HEK293 (cell line): ENCODE measurements at regions not wholly inside any gene's neighbourhood (a gene's known extent, or its start where the extent isn't known, plus 50 kb on each side); places are given as distances from the start of the nearest gene placed in this dataset.
A peak's percentile ranks its signal among the peaks of the same experiment; 100 is the strongest.

ENCODE experiments used
- CTCF ChIA-PET: fragments of 350-600 bp; formaldehyde crosslinking; extraction: SDS; loops from one replicate; lab custom pipeline; 2021; ENCODE audit warnings: antibody characterized with exemption; lab: Yijun Ruan, JAX
- POLR2A ChIA-PET: fragments of 300-600 bp; formaldehyde crosslinking; extraction: SDS; loops from one replicate; lab custom pipeline; 2020; ENCODE audit warnings: antibody characterized with exemption, inconsistent platforms; lab: Yijun Ruan, JAX
- H3K27ac ChIP-seq: fragments of 200-500 bp; sonication (Bioruptor generic); 2 replicates; pipeline ENCODE4 v1.5.1; 2014; ENCODE audit warnings: low read depth, low read length, control low read depth, inconsistent platforms; ENCODE audit errors: extremely low read depth
- H3K36me3 ChIP-seq, 2 experiments: fragments of 200-500 bp in 1 of 2; sonication (Bioruptor generic) in 1 of 2; 1 replicate in 1 of 2; 2 replicates in 1 of 2; pipeline ENCODE4 v1.5.1; 2014 to 2017; ENCODE audit warnings: inconsistent platforms in 2 of 2, low read length in 2 of 2; ENCODE audit not compliant: control insufficient read depth in 2 of 2, insufficient read depth in 1 of 2
- H3K4me1 ChIP-seq: fragments of 200-500 bp; sonication (Bioruptor generic); 2 replicates; pipeline ENCODE4 v1.5.1; 2014; ENCODE audit warnings: mild to moderate bottlenecking, low read length, inconsistent platforms; ENCODE audit not compliant: control insufficient read depth, insufficient read depth
- H3K4me3 ChIP-seq: 2 replicates; pipeline ENCODE4 v1.5.1; 2011; ENCODE audit warnings: low read depth, mild to moderate bottlenecking, control low read depth, low read length, moderate library complexity
- H3K9me3 ChIP-seq: fragments of 200-500 bp; sonication (Bioruptor generic); 2 replicates; pipeline ENCODE4 v1.5.1; 2014; ENCODE audit warnings: low read depth, low read length, inconsistent platforms; ENCODE audit not compliant: control insufficient read depth, insufficient read depth
- AEBP2 ChIP-seq: fragments of 450-650 bp; formaldehyde crosslinking; IDR thresholded peaks from 2 replicates; pipeline ENCODE4 v1.5.1; 2016; ENCODE audit warnings: missing biosample characterization, missing genetic modification characterization, borderline replicate concordance
- GLIS1 ChIP-seq: fragments of 450-650 bp; formaldehyde crosslinking; IDR thresholded peaks from 2 replicates; pipeline ENCODE4 v1.5.1; 2016; ENCODE audit warnings: missing biosample characterization, missing genetic modification characterization
- GLIS2 ChIP-seq: fragments of 450-650 bp; formaldehyde crosslinking; IDR thresholded peaks from 2 replicates; pipeline ENCODE4 v1.5.1; 2016; ENCODE audit warnings: missing biosample characterization, missing genetic modification characterization
- INSM2 ChIP-seq: fragments of 450-650 bp; formaldehyde crosslinking; IDR thresholded peaks from 2 replicates; pipeline ENCODE4 v1.5.1; 2016; ENCODE audit warnings: missing biosample characterization, missing genetic modification characterization
- KLF10 ChIP-seq: fragments of 450-650 bp; IDR thresholded peaks from 2 replicates; pipeline ENCODE4 v1.5.1; 2018; ENCODE audit warnings: missing biosample characterization, mild to moderate bottlenecking, missing genetic modification characterization
- MEIS1 ChIP-seq: sonication (generic); formaldehyde crosslinking; IDR thresholded peaks from 2 replicates; pipeline ENCODE4 v1.8.1; 2022; ENCODE audit warnings: missing genetic modification reagents, mild to moderate bottlenecking, borderline replicate concordance
- SCRT2 ChIP-seq: fragments of 450-650 bp; formaldehyde crosslinking; IDR thresholded peaks from 2 replicates; pipeline ENCODE4 v1.5.1; 2016; ENCODE audit warnings: missing biosample characterization, missing genetic modification characterization
- WT1 ChIP-seq: fragments of 450-650 bp; formaldehyde crosslinking; IDR thresholded peaks from 2 replicates; pipeline ENCODE4 v1.5.1; 2016; ENCODE audit warnings: missing biosample characterization, missing genetic modification characterization
- ZBTB8A ChIP-seq: fragments of 450-650 bp; formaldehyde crosslinking; IDR thresholded peaks from 2 replicates; pipeline ENCODE4 v1.5.1; 2016; ENCODE audit warnings: missing biosample characterization, missing genetic modification characterization
- ZFP3 ChIP-seq: fragments of 450-650 bp; formaldehyde crosslinking; IDR thresholded peaks from 2 replicates; pipeline ENCODE4 v1.5.1; 2016; ENCODE audit warnings: low read depth, missing biosample characterization, missing genetic modification characterization
- ZNF221 ChIP-seq: fragments of 450-650 bp; formaldehyde crosslinking; IDR thresholded peaks from 2 replicates; pipeline ENCODE4 v1.5.1; 2017; ENCODE audit warnings: missing biosample characterization, missing genetic modification characterization, borderline replicate concordance
- ZNF37A ChIP-seq: fragments of 450-650 bp; IDR thresholded peaks from 2 replicates; pipeline ENCODE4 v1.5.1; 2018; ENCODE audit warnings: missing biosample characterization, missing genetic modification characterization
- ZNF423 ChIP-seq: fragments of 450-650 bp; formaldehyde crosslinking; IDR thresholded peaks from 2 replicates; pipeline ENCODE4 v1.5.1; 2016; ENCODE audit warnings: missing biosample characterization, missing genetic modification characterization
- ZNF529 ChIP-seq: fragments of 450-650 bp; formaldehyde crosslinking; IDR thresholded peaks from 2 replicates; pipeline ENCODE4 v1.5.1; 2017; ENCODE audit warnings: missing genetic modification characterization, missing biosample characterization; ENCODE audit not compliant: insufficient replicate concordance
- ZNF555 ChIP-seq: fragments of 450-650 bp; formaldehyde crosslinking; conservative IDR thresholded peaks from 2 replicates; pipeline ENCODE4 v1.5.1; 2017; ENCODE audit warnings: missing biosample characterization, mild to moderate bottlenecking, missing genetic modification characterization, inconsistent platforms
- ZNF580 ChIP-seq: fragments of 450-650 bp; formaldehyde crosslinking; IDR thresholded peaks from 2 replicates; pipeline ENCODE4 v1.5.1; 2016; ENCODE audit warnings: missing biosample characterization, missing genetic modification characterization
- ZNF621 ChIP-seq: fragments of 450-650 bp; formaldehyde crosslinking; IDR thresholded peaks from 2 replicates; pipeline ENCODE4 v1.5.1; 2017; ENCODE audit warnings: missing biosample characterization, missing genetic modification characterization
- ZNF654 ChIP-seq: fragments of 450-650 bp; formaldehyde crosslinking; IDR thresholded peaks from 2 replicates; pipeline ENCODE4 v1.5.1; 2016; ENCODE audit warnings: low read depth, missing biosample characterization, missing genetic modification characterization
- TF ChIP-seq, protein P1 (sequence below): fragments of 450-650 bp; formaldehyde crosslinking; IDR thresholded peaks from 2 replicates; pipeline ENCODE4 v1.5.1; 2017; ENCODE audit warnings: missing biosample characterization, missing genetic modification characterization
- TF ChIP-seq, protein P2 (sequence below): fragments of 450-650 bp; formaldehyde crosslinking; IDR thresholded peaks from 2 replicates; pipeline ENCODE4 v1.5.1; 2016; ENCODE audit warnings: missing biosample characterization, missing genetic modification characterization
- TF ChIP-seq, protein P3 (sequence below): fragments of 450-650 bp; formaldehyde crosslinking; IDR thresholded peaks from 2 replicates; pipeline ENCODE4 v1.5.0; 2017; ENCODE audit warnings: missing biosample characterization, missing genetic modification characterization, borderline replicate concordance

DNA sequence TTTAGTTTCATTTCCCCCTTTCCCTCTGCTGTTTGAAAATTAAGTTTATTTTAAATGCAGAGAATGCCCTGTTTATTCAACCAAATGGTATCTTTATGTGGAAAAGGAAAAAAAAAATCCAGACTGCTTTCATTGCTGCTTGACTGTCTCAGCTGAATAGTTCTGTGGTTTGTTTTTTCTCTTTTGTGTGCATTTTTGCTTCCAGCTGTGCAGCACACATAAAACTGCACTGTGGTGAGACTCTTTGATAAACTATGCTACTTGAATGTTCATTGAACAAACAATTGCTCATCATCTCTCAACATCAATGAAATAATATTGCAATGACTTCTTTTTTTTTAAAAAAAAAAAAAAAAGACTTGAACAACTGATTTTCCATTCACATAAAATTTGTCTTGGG, 78.6 kb upstream of the GLI3 start (continued):
- TF ChIP-seq, protein P1, sequence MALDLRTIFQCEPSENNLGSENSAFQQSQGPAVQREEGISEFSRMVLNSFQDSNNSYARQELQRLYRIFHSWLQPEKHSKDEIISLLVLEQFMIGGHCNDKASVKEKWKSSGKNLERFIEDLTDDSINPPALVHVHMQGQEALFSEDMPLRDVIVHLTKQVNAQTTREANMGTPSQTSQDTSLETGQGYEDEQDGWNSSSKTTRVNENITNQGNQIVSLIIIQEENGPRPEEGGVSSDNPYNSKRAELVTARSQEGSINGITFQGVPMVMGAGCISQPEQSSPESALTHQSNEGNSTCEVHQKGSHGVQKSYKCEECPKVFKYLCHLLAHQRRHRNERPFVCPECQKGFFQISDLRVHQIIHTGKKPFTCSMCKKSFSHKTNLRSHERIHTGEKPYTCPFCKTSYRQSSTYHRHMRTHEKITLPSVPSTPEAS, result no peak
- no peak for TF ChIP-seq AEBP2 (tag by site-specific recombination)
- no peak for TF ChIP-seq MEIS1 (CRISPR knock-in tag)
- no peak for TF ChIP-seq GLIS2 (tag by site-specific recombination)
- no peak for TF ChIP-seq WT1 (tag by site-specific recombination)
- TF ChIP-seq INSM2 (tag by site-specific recombination), result 0 out of 2 replicates have a peak, but pooled peaks have one; percentile 13
- no peak for TF ChIP-seq KLF10 (tag by site-specific recombination)
- TF ChIP-seq ZNF423 (tag by site-specific recombination), result no peak
- TF ChIP-seq ZNF37A (tag by site-specific recombination), result no peak
- no peak for TF ChIP-seq ZNF529 (tag by site-specific recombination)
- TF ChIP-seq ZNF621 (tag by site-specific recombination), result no peak
- TF ChIP-seq, protein P2, sequence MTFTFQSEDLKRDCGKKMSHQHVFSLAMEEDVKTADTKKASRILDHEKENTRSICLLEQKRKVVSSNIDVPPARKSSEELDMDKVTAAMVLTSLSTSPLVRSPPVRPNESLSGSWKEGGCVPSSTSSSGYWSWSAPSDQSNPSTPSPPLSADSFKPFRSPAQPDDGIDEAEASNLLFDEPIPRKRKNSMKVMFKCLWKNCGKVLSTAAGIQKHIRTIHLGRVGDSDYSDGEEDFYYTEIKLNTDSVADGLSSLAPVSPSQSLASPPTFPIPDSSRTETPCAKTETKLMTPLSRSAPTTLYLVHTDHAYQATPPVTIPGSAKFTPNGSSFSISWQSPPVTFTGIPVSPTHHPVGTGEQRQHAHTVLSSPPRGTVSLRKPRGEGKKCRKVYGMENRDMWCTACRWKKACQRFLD (tag by site-specific recombination), result no peak

DNA sequence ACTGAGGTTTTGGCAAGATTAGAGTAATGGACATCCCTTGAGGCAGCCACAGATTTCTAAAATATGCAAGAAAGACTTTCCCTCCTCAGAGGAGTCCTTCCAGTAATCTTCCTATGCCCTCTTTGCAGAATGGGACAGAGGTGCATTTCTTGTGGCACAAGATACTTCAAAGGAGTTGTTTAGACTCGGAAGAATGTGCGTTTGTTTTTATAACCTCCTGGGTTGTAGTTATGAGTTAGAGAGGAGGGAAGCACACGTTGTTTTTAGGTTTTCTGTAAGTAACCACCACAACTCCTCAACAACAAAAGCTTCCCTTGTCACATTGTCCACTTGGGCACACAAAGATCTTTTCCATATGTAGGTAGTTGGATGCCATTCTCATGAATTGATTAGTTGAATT, 78.1 kb upstream of the GLI3 start:
- no peak for TF ChIP-seq ZBTB8A (tag by site-specific recombination)
- no peak for TF ChIP-seq ZFP3
- no peak for TF ChIP-seq ZNF221 (tag by site-specific recombination)
- no peak for TF ChIP-seq ZNF555 (tag by site-specific recombination)
- TF ChIP-seq, protein P3, sequence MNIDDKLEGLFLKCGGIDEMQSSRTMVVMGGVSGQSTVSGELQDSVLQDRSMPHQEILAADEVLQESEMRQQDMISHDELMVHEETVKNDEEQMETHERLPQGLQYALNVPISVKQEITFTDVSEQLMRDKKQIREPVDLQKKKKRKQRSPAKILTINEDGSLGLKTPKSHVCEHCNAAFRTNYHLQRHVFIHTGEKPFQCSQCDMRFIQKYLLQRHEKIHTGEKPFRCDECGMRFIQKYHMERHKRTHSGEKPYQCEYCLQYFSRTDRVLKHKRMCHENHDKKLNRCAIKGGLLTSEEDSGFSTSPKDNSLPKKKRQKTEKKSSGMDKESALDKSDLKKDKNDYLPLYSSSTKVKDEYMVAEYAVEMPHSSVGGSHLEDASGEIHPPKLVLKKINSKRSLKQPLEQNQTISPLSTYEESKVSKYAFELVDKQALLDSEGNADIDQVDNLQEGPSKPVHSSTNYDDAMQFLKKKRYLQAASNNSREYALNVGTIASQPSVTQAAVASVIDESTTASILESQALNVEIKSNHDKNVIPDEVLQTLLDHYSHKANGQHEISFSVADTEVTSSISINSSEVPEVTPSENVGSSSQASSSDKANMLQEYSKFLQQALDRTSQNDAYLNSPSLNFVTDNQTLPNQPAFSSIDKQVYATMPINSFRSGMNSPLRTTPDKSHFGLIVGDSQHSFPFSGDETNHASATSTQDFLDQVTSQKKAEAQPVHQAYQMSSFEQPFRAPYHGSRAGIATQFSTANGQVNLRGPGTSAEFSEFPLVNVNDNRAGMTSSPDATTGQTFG (tag by site-specific recombination), result no peak
- no peak for TF ChIP-seq ZNF580 (tag by site-specific recombination)
- 0 out of 2 replicates have a peak, but pooled peaks have one; percentile 13 for TF ChIP-seq WT1 (tag by site-specific recombination)
- no peak for TF ChIP-seq ZNF654 (tag by site-specific recombination)
- peak; percentile 96 for TF ChIP-seq GLIS1
- no peak for TF ChIP-seq SCRT2 (tag by site-specific recombination)
- ChIA-PET POLR2A (no interaction called here), CTCF (no interaction called here)
- no peaks in the 10 kb centered on the region for H3K9me3 ChIP-seq
- no peaks in the 10 kb centered on the region for H3K36me3 ChIP-seq
- H3K27ac ChIP-seq, result peak overlapping the region; percentile 19; the same call in 1 of the 2 replicates
- peaks cover 13% of the 10 kb centered on the region; the same call in 1 of the 2 replicates for H3K4me1 ChIP-seq
- peak overlapping the region; percentile 7; the same call in 1 of the 2 replicates for H3K4me3 ChIP-seq
